ENCODE measurements at regions not wholly inside any gene's neighbourhood (a gene's known extent, or its start where the extent isn't known, plus 50 kb on each side); places are given as distances from the start of the nearest gene placed in this dataset.

GRCh38 chr1:96475903-96476302 lies 245.7 kb upstream of the PTBP2 start:
- ChIA-PET POLR2A (no interaction called here), CTCF (ENCODE audit: low intra/inter-chr PET ratio, low total read pairs) (no interaction called here)
- no TSS peak for BruUV-seq (replicated peaks)
- H3K9ac ChIP-seq (ENCODE audit: insufficient read depth, low read depth, low read length), result no peak overlapping the region
- intact Hi-C loops (cut with micrococcal nuclease; ENCODE audit: unreplicated experiment) (no loop called here), in situ Hi-C loops (cut with HindIII; ENCODE audit: extremely low pct_ligation_motif_present, low pct_unique_long_range_greater_than_20kb) (no loop called here)
- ATAC-seq (no peak), DNase-seq (ENCODE audit: low spot score) (no peak), FAIRE-seq (no peak)
- no peak for TF ChIP-seq HIVEP1 (CRISPR knock-in tag; IDR thresholded peaks at IDR 0.05)
- no peak for TF ChIP-seq ZNF704 (CRISPR knock-in tag; IDR thresholded peaks at IDR 0.05; ENCODE audit: borderline replicate concordance)
- TF ChIP-seq SP4 (CRISPR knock-in tag; IDR thresholded peaks at IDR 0.05), result no peak
- H3K27ac ChIP-seq (ENCODE audit: extremely low read length, insufficient read depth, low read length), result no peak overlapping the region
- H3K4me1 ChIP-seq (ENCODE audit: insufficient read depth, low read length), result no peaks in the 10 kb centered on the region
- no peaks in the 10 kb centered on the region for H3K79me2 ChIP-seq (ENCODE audit: insufficient read depth, low read length)
- H3K27me3 ChIP-seq (ENCODE audit: control insufficient read depth in 1 of 2, insufficient read depth in 2 of 2, low read length in 2 of 2), result no peaks in the 10 kb centered on the region; a peak in 1 of 5 replicates
- H2AFZ ChIP-seq (ENCODE audit: low read length), result no peak overlapping the region
- H3K36me3 ChIP-seq (replicated peaks in 1 of 2; ENCODE audit: control insufficient read depth in 1 of 2, insufficient read depth in 2 of 2, low read length in 2 of 2), result no peaks in the 10 kb centered on the region
- WGBS (ENCODE audit: low lambda C conversion rate), result 0% methylated on average over 3 of the region's 3 CpGs
- no peaks in the 10 kb centered on the region for H4K20me1 ChIP-seq (ENCODE audit: insufficient read depth, low read length)
- H3K4me2 ChIP-seq (ENCODE audit: low read depth, low read length), result no peak overlapping the region
- no peaks in the 10 kb centered on the region for H3K9me3 ChIP-seq (ENCODE audit: low read length)
- H3K4me3 ChIP-seq (replicated peaks in 1 of 3; ENCODE audit: insufficient read depth in 1 of 3, low read depth in 2 of 3, low read length in 3 of 3), result no peak overlapping the region

- BruUV-seq (replicated peaks), result no TSS peak
- Histone ChIP-seq H3K4me2 (ENCODE audit: low read depth, low read length) (no peak overlapping the region), H3K4me1 (ENCODE audit: insufficient read depth, low read length) (no peaks in the 10 kb centered on the region), H2AFZ (ENCODE audit: low read length) (no peak overlapping the region), H3K36me3 (replicated peaks in 1 of 2; ENCODE audit: control insufficient read depth in 1 of 2, insufficient read depth in 2 of 2, low read length in 2 of 2) (no peaks in the 10 kb centered on the region), H3K27me3 (ENCODE audit: control insufficient read depth in 1 of 2, insufficient read depth in 2 of 2, low read length in 2 of 2) (no peaks in the 10 kb centered on the region; a peak in 1 of 5 replicates), H3K27ac (ENCODE audit: extremely low read length, insufficient read depth, low read length) (no peak overlapping the region), H3K4me3 (replicated peaks in 1 of 3; ENCODE audit: insufficient read depth in 1 of 3, low read depth in 2 of 3, low read length in 3 of 3) (no peak overlapping the region), H3K79me2 (ENCODE audit: insufficient read depth, low read length) (no peaks in the 10 kb centered on the region), H3K9ac (ENCODE audit: insufficient read depth, low read depth, low read length) (no peak overlapping the region), H4K20me1 (ENCODE audit: insufficient read depth, low read length) (no peaks in the 10 kb centered on the region), H3K9me3 (ENCODE audit: low read length) (no peaks in the 10 kb centered on the region)
- ChIA-PET POLR2A (no interaction called here), CTCF (ENCODE audit: low intra/inter-chr PET ratio, low total read pairs) (no interaction called here)
- intact Hi-C loops (cut with micrococcal nuclease; ENCODE audit: unreplicated experiment), result no loop called here
- DNase-seq (ENCODE audit: low spot score) (no peak), FAIRE-seq (no peak), ATAC-seq (no peak)
- in situ Hi-C loops (cut with HindIII; ENCODE audit: extremely low pct_ligation_motif_present, low pct_unique_long_range_greater_than_20kb), result no loop called here
- WGBS (ENCODE audit: low lambda C conversion rate), result 19% methylated on average over 4 of the region's 4 CpGs
- TF ChIP-seq NCOA5 (CRISPR knock-in tag; IDR thresholded peaks at IDR 0.05) (no peak), ZNF552 (CRISPR knock-in tag; IDR thresholded peaks at IDR 0.05; ENCODE audit: borderline replicate concordance) (no peak), EEA1 (CRISPR knock-in tag; IDR thresholded peaks at IDR 0.05; ENCODE audit: borderline replicate concordance) (no peak), MAFK (conservative IDR thresholded peaks at IDR 0.05 in 1 of 2, IDR thresholded peaks at IDR 0.05 in 1 of 2; ENCODE audit: low read length in 2 of 2) (no peak), ARNTL (CRISPR knock-in tag; IDR thresholded peaks at IDR 0.05) (no peak), FUBP1 (CRISPR knock-in tag; IDR thresholded peaks at IDR 0.05; ENCODE audit: borderline replicate concordance) (no peak), IRF1 (CRISPR knock-in tag; IDR thresholded peaks at IDR 0.05; ENCODE audit: low read depth) (no peak), ZNF644 (CRISPR knock-in tag; IDR thresholded peaks at IDR 0.05; ENCODE audit: low read depth) (no peak), GRHL1 (CRISPR knock-in tag; conservative IDR thresholded peaks at IDR 0.05) (no peak), ELF1 (CRISPR knock-in tag; IDR thresholded peaks at IDR 0.05) (no peak), ZNF383 (CRISPR knock-in tag; IDR thresholded peaks at IDR 0.05; ENCODE audit: borderline replicate concordance) (no peak), KMT2A (CRISPR knock-in tag; IDR thresholded peaks at IDR 0.05) (no peak)
Observed at GRCh38 chr1:96478228-96478627, 243.4 kb upstream of the PTBP2 start.
